ENCODE measurements at regions not wholly inside any gene's neighbourhood (a gene's known extent, or its start where the extent isn't known, plus 50 kb on each side); places are given as distances from the start of the nearest gene placed in this dataset.
"Not testable (repeated sequence)": the region's sequence is repeated elsewhere in the genome, so short reads cannot be mapped to it uniquely, and the experiment has no call there.

- H3K9ac ChIP-seq: no peak overlapping the region
- no peak overlapping the region for H3K27ac ChIP-seq
- no peaks in the 10 kb centered on the region for H3K4me1 ChIP-seq (ENCODE audit: insufficient read depth)
- H3K27me3 ChIP-seq (replicated peaks; ENCODE audit: insufficient read depth): no peaks in the 10 kb centered on the region
- H3K36me3 ChIP-seq (ENCODE audit: low read depth): no peaks in the 10 kb centered on the region
- no peaks in the 10 kb centered on the region for H3K9me3 ChIP-seq (ENCODE audit: low read depth)
- WGBS, 2 experiments (ENCODE audit: low coverage in 1 of 2, low lambda C conversion rate in 2 of 2, missing lambda C conversion rate in 2 of 2): 44 to 52% methylated on average over 3 of the region's 3 CpGs
- no peaks in the 10 kb centered on the region for H3K79me2 ChIP-seq (ENCODE audit: insufficient read depth)
- no peak for DNase-seq
- H4K20me1 ChIP-seq (ENCODE audit: insufficient read depth): no peaks in the 10 kb centered on the region
- in situ Hi-C loops (cut with MboI): no loop called here
- TF ChIP-seq EZH2 (IDR thresholded peaks at IDR 0.05; ENCODE audit: insufficient read depth, poor library complexity, severe bottlenecking) (no peak), EZH2phosphoT487 (IDR thresholded peaks at IDR 0.05; ENCODE audit: insufficient read depth, low read depth) (no peak)
- no peak overlapping the region for H3K4me2 ChIP-seq (ENCODE audit: unreplicated experiment)
- no peak overlapping the region for H2AFZ ChIP-seq
- no peaks in the 10 kb centered on the region for H3F3A ChIP-seq (ENCODE audit: insufficient read depth)
- no peaks in the 10 kb centered on the region for H3K9me2 ChIP-seq (ENCODE audit: insufficient read depth)
- H3K4me3 ChIP-seq: no peak overlapping the region
These were observed 138.2 kb upstream of the TUSC1 start for GRCh38 chr9:25816439-25816838.

DNA sequence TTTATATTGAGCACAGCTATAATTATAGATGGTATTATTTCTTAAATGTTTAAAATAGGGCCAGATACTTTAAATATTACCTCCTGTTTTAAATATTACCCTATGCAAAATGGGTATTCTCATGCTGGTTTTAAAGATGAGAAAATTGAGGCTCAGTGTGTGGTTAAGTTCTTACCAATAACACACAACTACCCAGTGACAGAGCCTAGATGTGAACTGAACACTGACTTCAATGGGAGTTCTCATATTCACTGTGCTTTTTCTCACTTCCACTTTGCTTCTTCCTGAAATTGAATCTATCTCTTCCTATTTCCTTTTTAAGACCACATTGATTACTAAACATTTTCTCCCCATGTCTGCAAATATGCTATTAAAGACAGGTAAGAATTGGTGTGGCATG, 135.8 kb upstream of the TUSC1 start:
- no peaks in the 10 kb centered on the region for H3K27me3 ChIP-seq (replicated peaks; ENCODE audit: insufficient read depth)
- no peaks in the 10 kb centered on the region for H3K9me2 ChIP-seq (ENCODE audit: insufficient read depth)
- H3K4me3 ChIP-seq: no peak overlapping the region
- no peaks in the 10 kb centered on the region for H4K20me1 ChIP-seq (ENCODE audit: insufficient read depth)
- H3K79me2 ChIP-seq (ENCODE audit: insufficient read depth): no peaks in the 10 kb centered on the region
- no peak overlapping the region for H3K27ac ChIP-seq
- no peaks in the 10 kb centered on the region for H3K4me1 ChIP-seq (ENCODE audit: insufficient read depth)
- no peaks in the 10 kb centered on the region for H3F3A ChIP-seq (ENCODE audit: insufficient read depth)
- H3K9ac ChIP-seq: no peak overlapping the region
- in situ Hi-C loops (cut with MboI): no loop called here
- no peak for DNase-seq
- H3K4me2 ChIP-seq (ENCODE audit: unreplicated experiment): no peak overlapping the region
- no peak for TF ChIP-seq EZH2 (IDR thresholded peaks at IDR 0.05; ENCODE audit: insufficient read depth, poor library complexity, severe bottlenecking)
- no peak for TF ChIP-seq EZH2phosphoT487 (IDR thresholded peaks at IDR 0.05; ENCODE audit: insufficient read depth, low read depth)
- H3K9me3 ChIP-seq (ENCODE audit: low read depth): no peaks in the 10 kb centered on the region
- H2AFZ ChIP-seq: no peak overlapping the region
- H3K36me3 ChIP-seq (ENCODE audit: low read depth): no peaks in the 10 kb centered on the region

DNA sequence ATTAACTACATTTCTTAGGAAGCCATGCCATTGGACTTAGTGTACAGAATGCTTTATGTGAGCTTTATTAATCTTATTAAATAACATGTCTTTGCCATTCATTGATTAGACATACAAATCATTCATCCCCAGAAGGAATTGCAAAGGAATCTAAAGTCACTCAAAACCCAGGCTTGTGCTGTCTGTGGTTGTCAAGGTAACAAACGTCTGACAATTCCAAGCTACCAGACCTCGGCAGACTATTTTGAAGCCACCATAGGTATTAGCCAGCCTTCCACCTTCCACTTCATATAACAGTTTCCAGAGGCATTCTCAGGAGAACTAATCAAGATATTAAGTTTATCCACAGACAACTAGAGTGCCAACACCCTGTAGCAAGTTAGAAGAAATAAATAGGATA, 135.2 kb upstream of the TUSC1 start:
- Histone ChIP-seq H2AFZ (no peak overlapping the region), H3K4me3 (no peak overlapping the region), H3K9me2 (ENCODE audit: insufficient read depth) (no peaks in the 10 kb centered on the region), H3F3A (ENCODE audit: insufficient read depth) (no peaks in the 10 kb centered on the region), H3K4me2 (ENCODE audit: unreplicated experiment) (no peak overlapping the region), H3K4me1 (ENCODE audit: insufficient read depth) (no peaks in the 10 kb centered on the region), H3K27ac (no peak overlapping the region), H3K27me3 (replicated peaks; ENCODE audit: insufficient read depth) (no peaks in the 10 kb centered on the region), H3K9me3 (ENCODE audit: low read depth) (no peaks in the 10 kb centered on the region), H4K20me1 (ENCODE audit: insufficient read depth) (no peaks in the 10 kb centered on the region), H3K9ac (no peak overlapping the region), H3K79me2 (ENCODE audit: insufficient read depth) (no peaks in the 10 kb centered on the region), H3K36me3 (ENCODE audit: low read depth) (no peaks in the 10 kb centered on the region)
- 4 to 15% methylated on average over 2 of the region's 2 CpGs for WGBS, 2 experiments (ENCODE audit: low coverage in 1 of 2, low lambda C conversion rate in 2 of 2, missing lambda C conversion rate in 2 of 2)
- TF ChIP-seq EZH2phosphoT487 (IDR thresholded peaks at IDR 0.05; ENCODE audit: insufficient read depth, low read depth) (no peak), EZH2 (IDR thresholded peaks at IDR 0.05; ENCODE audit: insufficient read depth, poor library complexity, severe bottlenecking) (no peak)
- in situ Hi-C loops (cut with MboI): no loop called here
- DNase-seq: no peak

DNA sequence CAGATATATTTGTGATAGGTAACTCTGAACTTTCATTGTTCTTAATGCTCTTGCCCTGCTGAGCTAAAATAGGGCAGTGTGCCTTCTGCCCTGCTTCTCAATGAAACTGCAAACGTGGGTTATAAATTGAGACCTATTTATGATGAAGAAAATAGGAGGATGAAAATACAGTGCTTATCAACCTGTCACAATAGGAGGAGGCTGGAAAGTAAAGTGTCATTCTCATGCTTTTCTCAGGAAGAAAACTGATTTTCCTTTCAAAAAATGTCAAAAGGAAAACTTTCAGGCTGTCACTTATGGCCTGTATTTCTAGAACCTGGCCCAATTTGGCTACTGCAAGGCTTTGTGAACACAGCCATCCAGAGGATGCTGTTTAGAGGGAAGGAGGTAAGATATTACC, 130.3 kb upstream of the TUSC1 start:
- H2AFZ ChIP-seq: no peak overlapping the region
- H3K4me3 ChIP-seq: no peak overlapping the region
- H3K4me1 ChIP-seq (ENCODE audit: insufficient read depth): no peaks in the 10 kb centered on the region
- no peak overlapping the region for H3K4me2 ChIP-seq (ENCODE audit: unreplicated experiment)
- TF ChIP-seq EZH2 (IDR thresholded peaks at IDR 0.05; ENCODE audit: insufficient read depth, poor library complexity, severe bottlenecking) (no peak), EZH2phosphoT487 (IDR thresholded peaks at IDR 0.05; ENCODE audit: insufficient read depth, low read depth) (no peak)
- H4K20me1 ChIP-seq (ENCODE audit: insufficient read depth): no peaks in the 10 kb centered on the region
- H3K27me3 ChIP-seq (replicated peaks; ENCODE audit: insufficient read depth): no peaks in the 10 kb centered on the region
- DNase-seq: no peak
- no peaks in the 10 kb centered on the region for H3F3A ChIP-seq (ENCODE audit: insufficient read depth)
- H3K27ac ChIP-seq: no peak overlapping the region
- in situ Hi-C loops (cut with MboI): no loop called here
- H3K36me3 ChIP-seq (ENCODE audit: low read depth): no peaks in the 10 kb centered on the region
- H3K9ac ChIP-seq: no peak overlapping the region
- no peaks in the 10 kb centered on the region for H3K79me2 ChIP-seq (ENCODE audit: insufficient read depth)
- H3K9me3 ChIP-seq (ENCODE audit: low read depth): no peaks in the 10 kb centered on the region
- no peaks in the 10 kb centered on the region for H3K9me2 ChIP-seq (ENCODE audit: insufficient read depth)
- WGBS, 2 experiments (ENCODE audit: low coverage in 1 of 2, low lambda C conversion rate in 2 of 2, missing lambda C conversion rate in 2 of 2): 0 to 8% methylated on average over 1 of the region's 1 CpG

- Histone ChIP-seq H3K27me3 (replicated peaks; ENCODE audit: insufficient read depth) (no peaks in the 10 kb centered on the region), H3K79me2 (ENCODE audit: insufficient read depth) (no peaks in the 10 kb centered on the region), H4K20me1 (ENCODE audit: insufficient read depth) (no peaks in the 10 kb centered on the region), H3K9ac (no peak overlapping the region), H3K4me1 (ENCODE audit: insufficient read depth) (no peaks in the 10 kb centered on the region), H3K4me2 (ENCODE audit: unreplicated experiment) (no peak overlapping the region), H3K36me3 (ENCODE audit: low read depth) (no peaks in the 10 kb centered on the region), H3K4me3 (no peak overlapping the region), H3K9me3 (ENCODE audit: low read depth) (no peaks in the 10 kb centered on the region), H3K9me2 (ENCODE audit: insufficient read depth) (no peaks in the 10 kb centered on the region), H3F3A (ENCODE audit: insufficient read depth) (no peaks in the 10 kb centered on the region), H3K27ac (no peak overlapping the region), H2AFZ (no peak overlapping the region)
- TF ChIP-seq EZH2phosphoT487 (IDR thresholded peaks at IDR 0.05; ENCODE audit: insufficient read depth, low read depth) (no peak), EZH2 (IDR thresholded peaks at IDR 0.05; ENCODE audit: insufficient read depth, poor library complexity, severe bottlenecking) (no peak)
- in situ Hi-C loops (cut with MboI): no loop called here
- DNase-seq: no peak
These were observed 126.6 kb upstream of the TUSC1 start for GRCh38 chr9:25804856-25805255.

DNA sequence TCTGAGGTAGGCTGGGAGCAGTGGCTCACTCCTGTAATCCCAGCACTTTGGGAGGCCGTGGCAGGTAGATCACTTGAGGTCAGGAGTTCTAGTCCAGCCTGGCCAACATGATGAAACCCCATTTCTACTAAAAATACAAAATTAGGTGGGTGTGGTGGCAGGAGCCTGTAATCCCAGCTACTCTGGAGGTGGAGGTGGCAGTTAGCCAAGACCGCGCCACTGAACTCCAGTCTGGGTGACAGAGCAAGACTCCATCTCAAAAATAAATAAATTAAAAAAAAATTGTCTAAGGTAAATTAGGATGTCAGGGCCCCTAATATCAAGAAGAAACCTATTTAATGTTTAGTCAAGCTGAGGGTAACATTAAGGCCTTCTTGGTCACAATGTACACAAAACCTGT, 123.7 kb upstream of the TUSC1 start:
- not testable (repeated sequence) for H3K79me2 ChIP-seq (ENCODE audit: insufficient read depth); H3K27ac ChIP-seq
- WGBS, 2 experiments (ENCODE audit: low coverage in 1 of 2, low lambda C conversion rate in 2 of 2, missing lambda C conversion rate in 2 of 2): 44 to 62% methylated on average over 3 of the region's 3 CpGs

More for the DNA sequence above, 123.7 kb upstream of the TUSC1 start:
- in situ Hi-C loops (cut with MboI); H3K36me3 ChIP-seq (ENCODE audit: low read depth); DNase-seq; H3K4me1 ChIP-seq (ENCODE audit: insufficient read depth); H3K9me3 ChIP-seq (ENCODE audit: low read depth); H4K20me1 ChIP-seq (ENCODE audit: insufficient read depth); H3K4me3 ChIP-seq; H3K27me3 ChIP-seq (replicated peaks; ENCODE audit: insufficient read depth); H3K4me2 ChIP-seq (ENCODE audit: unreplicated experiment); H3K9ac ChIP-seq; H3K9me2 ChIP-seq (ENCODE audit: insufficient read depth); H2AFZ ChIP-seq; H3F3A ChIP-seq (ENCODE audit: insufficient read depth): not testable (repeated sequence)
